ENCODE measurements at regions not wholly inside any gene's neighbourhood (a gene's known extent, or its start where the extent isn't known, plus 50 kb on each side); places are given as distances from the start of the nearest gene placed in this dataset.
"Not testable (repeated sequence)": the region's sequence is repeated elsewhere in the genome, so short reads cannot be mapped to it uniquely, and the experiment has no call there.

DNA sequence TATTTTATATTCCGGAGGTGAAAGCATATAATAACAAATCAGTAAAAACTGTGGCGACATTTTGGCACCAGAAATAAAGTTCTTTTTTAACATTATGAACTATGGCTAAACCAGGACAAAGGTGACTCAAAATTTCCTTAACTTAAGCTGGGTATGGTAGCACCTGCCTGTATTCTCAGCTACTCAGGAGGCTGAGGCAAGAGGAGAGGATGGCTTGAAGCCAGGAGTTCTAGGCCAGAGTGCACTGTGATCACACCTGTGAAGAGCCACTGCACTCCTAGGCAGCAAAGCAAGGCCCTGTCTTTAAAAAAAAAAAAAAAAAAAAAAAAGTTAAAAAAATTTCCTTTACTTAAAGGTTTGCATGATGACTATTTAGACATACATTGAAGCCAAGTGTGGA, 63.0 kb upstream of the KIF2A start:
- TF ChIP-seq, protein P1, sequence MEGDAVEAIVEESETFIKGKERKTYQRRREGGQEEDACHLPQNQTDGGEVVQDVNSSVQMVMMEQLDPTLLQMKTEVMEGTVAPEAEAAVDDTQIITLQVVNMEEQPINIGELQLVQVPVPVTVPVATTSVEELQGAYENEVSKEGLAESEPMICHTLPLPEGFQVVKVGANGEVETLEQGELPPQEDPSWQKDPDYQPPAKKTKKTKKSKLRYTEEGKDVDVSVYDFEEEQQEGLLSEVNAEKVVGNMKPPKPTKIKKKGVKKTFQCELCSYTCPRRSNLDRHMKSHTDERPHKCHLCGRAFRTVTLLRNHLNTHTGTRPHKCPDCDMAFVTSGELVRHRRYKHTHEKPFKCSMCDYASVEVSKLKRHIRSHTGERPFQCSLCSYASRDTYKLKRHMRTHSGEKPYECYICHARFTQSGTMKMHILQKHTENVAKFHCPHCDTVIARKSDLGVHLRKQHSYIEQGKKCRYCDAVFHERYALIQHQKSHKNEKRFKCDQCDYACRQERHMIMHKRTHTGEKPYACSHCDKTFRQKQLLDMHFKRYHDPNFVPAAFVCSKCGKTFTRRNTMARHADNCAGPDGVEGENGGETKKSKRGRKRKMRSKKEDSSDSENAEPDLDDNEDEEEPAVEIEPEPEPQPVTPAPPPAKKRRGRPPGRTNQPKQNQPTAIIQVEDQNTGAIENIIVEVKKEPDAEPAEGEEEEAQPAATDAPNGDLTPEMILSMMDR (IDR thresholded peaks at IDR 0.05): not testable (repeated sequence)
- TF ChIP-seq POLR2A (IDR thresholded peaks at IDR 0.05): not testable (repeated sequence)

All from body of pancreas (tissue), 4 donors.